Ovary (tissue), 7 donors: ENCODE measurements at regions not wholly inside any gene's neighbourhood (a gene's known extent, or its start where the extent isn't known, plus 50 kb on each side); places are given as distances from the start of the nearest gene placed in this dataset.

Experiments used
- DNase-seq, 5 donors: peaks; one replicate each; pipeline ENCODE4 v3.0.0-alpha.2; 2019 to 2020
- H3K27ac ChIP-seq, 2 donors: fragments of 200-600 bp; one replicate each; pipeline versions ENCODE4 v1.5.1 to v1.8.0; 2019 to 2022
- H3K27me3 ChIP-seq: fragments of 200-600 bp; one replicate; pipeline ENCODE4 v1.8.0; 2022
- H3K36me3 ChIP-seq: fragments of 200-600 bp; sonication (generic); one replicate; pipeline ENCODE4 v1.5.1; 2019
- H3K4me1 ChIP-seq: one replicate; pipeline ENCODE4 v1.8.1; 2013; ENCODE audit warnings: mild to moderate bottlenecking, moderate library complexity; ENCODE audit not compliant: insufficient read depth
- H3K4me3 ChIP-seq: fragments of 200-600 bp; sonication (generic); one replicate; pipeline ENCODE4 v1.5.1; 2017
- H3K9me3 ChIP-seq, 2 donors: fragments of 200-600 bp in 1 of 2; sonication (generic) in 1 of 2; one replicate each; pipeline versions ENCODE4 v1.5.1 to v1.8.1; 2013 to 2019; ENCODE audit warnings: mild to moderate bottlenecking in 1 of 2, moderate library complexity in 1 of 2
- EP300 ChIP-seq: sonication (generic); formaldehyde crosslinking; IDR thresholded peaks from one replicate; pipeline ENCODE4 v1.6.1; 2017; ENCODE audit warnings: antibody characterized with exemption
- POLR2A ChIP-seq: fragments of 450-650 bp; IDR thresholded peaks from one replicate; pipeline ENCODE4 v1.6.1; 2017; ENCODE audit warnings: antibody characterized with exemption, mild to moderate bottlenecking, moderate library complexity
- WGBS, 3 donors: extraction: QIAGEN DNeasy Blood & Tissue Kit in 1 of 3; methylation state at CpG; one replicate each; pipeline versions ENCODE4 v1.1.5 to v1.1.7; 2013 to 2017; 5-methylcytosine and 5-hydroxymethylcytosine counted together
- intact Hi-C, 4 donors: fragments of 100-400 bp; cut with DNase I; formaldehyde crosslinking; loops; one replicate each; pipeline versions ENCODE4 v1.11.0 to v1.15.1; 2022 to 2023
- TF ChIP-seq, protein P1 (sequence below), 3 donors: fragments of 450-650 bp in 2 of 3; fragments of 200-600 bp in 1 of 3; IDR thresholded peaks; one replicate each; pipeline versions ENCODE4 v1.5.1 to v1.8.0; 2016 to 2022; ENCODE audit warnings: antibody characterized with exemption in 3 of 3, mild to moderate bottlenecking in 1 of 3
- donor health status: DM: no; HTN: no; CAD: no; lungs with moderate emphysema.
- donor health status: DM: no; HTN: no; CAD: no.
- donor health status: Bipolar disorder and iron deficiency.
- donor health status: DM: no; HTN: no; CAD: no.
- donor health status: DM: yes; HTN: yes; CAD: no.

DNA sequence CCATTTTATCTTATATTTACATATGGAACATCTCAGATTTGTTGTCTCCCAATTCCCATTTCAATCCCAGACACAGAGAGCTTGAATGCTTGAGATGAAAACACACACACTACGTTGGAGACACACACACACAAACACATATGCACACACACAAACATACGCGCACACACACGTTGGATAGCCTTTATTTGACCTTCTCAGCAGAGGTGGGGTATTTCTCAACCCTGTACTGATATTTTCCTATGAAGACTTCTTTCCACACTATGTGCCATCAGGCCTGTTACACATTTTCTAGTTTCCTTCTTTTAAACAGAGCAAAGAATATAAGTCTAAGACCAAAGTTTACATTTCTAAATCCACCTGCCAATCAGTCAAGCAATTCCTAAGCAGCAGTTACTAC is 291.0 kb downstream of the TAF11L14 start:
- DNase-seq, result no peak
- Histone ChIP-seq H3K4me3 (no peak overlapping the region), H3K27me3 (no peaks in the 10 kb centered on the region), H3K9me3 (no peaks in the 10 kb centered on the region), H3K4me1 (no peaks in the 10 kb centered on the region), H3K36me3 (no peaks in the 10 kb centered on the region), H3K27ac (no peak overlapping the region)
- 79 to 89% (median 87%) methylated on average over 4 of the region's 4 CpGs for WGBS, 3 donors
- intact Hi-C loops, result no loop called here
- TF ChIP-seq, protein P1, sequence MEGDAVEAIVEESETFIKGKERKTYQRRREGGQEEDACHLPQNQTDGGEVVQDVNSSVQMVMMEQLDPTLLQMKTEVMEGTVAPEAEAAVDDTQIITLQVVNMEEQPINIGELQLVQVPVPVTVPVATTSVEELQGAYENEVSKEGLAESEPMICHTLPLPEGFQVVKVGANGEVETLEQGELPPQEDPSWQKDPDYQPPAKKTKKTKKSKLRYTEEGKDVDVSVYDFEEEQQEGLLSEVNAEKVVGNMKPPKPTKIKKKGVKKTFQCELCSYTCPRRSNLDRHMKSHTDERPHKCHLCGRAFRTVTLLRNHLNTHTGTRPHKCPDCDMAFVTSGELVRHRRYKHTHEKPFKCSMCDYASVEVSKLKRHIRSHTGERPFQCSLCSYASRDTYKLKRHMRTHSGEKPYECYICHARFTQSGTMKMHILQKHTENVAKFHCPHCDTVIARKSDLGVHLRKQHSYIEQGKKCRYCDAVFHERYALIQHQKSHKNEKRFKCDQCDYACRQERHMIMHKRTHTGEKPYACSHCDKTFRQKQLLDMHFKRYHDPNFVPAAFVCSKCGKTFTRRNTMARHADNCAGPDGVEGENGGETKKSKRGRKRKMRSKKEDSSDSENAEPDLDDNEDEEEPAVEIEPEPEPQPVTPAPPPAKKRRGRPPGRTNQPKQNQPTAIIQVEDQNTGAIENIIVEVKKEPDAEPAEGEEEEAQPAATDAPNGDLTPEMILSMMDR (IDR thresholded peaks at IDR 0.05), result no peak
- TF ChIP-seq EP300 (no peak), POLR2A (no peak)

DNA sequence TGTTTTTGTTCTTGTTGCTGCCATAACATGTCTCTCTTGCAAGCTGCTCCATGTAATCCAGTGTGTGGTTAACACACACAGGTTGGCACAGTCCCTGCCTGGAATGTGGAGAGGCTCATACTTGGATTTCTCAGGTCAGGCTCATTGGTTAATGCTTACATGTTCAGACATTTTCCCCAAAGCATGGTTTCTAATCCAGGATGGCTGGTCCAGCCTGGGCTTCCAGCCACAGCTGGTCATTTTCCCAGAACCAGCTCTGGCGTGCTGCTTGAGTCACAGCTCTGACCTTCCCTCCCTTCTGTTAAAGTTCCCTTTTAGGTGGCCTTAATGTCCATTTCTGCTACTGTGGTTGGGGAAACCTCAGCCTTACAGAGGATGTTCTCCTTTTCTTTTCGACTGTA is 294.3 kb downstream of the TAF11L14 start:
- WGBS, 3 donors, result 27 to 34% (median 34%) methylated on average over 2 of the region's 2 CpGs
- TF ChIP-seq POLR2A (no peak), EP300 (no peak)
- TF ChIP-seq, protein P1 (IDR thresholded peaks at IDR 0.05), result no peak
- no peak overlapping the region for H3K27ac ChIP-seq
- no peaks in the 10 kb centered on the region for H3K27me3 ChIP-seq
- no peak overlapping the region for H3K4me3 ChIP-seq
- H3K36me3 ChIP-seq, result no peaks in the 10 kb centered on the region
- no peak for DNase-seq
- H3K4me1 ChIP-seq, result no peaks in the 10 kb centered on the region
- intact Hi-C loops, result no loop called here
- no peaks in the 10 kb centered on the region for H3K9me3 ChIP-seq

DNA sequence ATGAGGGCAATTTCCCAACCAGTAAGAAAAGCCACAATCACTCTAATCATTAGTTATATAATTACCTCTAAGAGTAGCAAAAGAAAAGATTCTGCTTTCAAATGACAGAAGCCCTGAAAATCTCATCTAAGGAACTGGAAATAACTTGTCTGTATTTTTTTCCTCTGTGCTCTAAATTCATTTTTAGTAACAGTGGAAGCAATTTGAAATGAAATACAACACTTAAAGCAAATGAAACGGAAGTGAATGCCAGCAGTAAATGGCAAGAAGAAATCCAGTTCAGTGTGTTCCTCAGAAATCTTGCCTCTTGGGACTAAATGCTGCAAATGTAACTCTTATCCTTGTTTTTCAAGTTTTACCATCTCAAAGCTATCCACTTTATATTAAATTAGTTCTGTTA is 294.9 kb downstream of the TAF11L14 start:
- Histone ChIP-seq H3K4me1 (no peaks in the 10 kb centered on the region), H3K36me3 (no peaks in the 10 kb centered on the region), H3K4me3 (no peak overlapping the region), H3K27ac (no peak overlapping the region), H3K9me3 (no peaks in the 10 kb centered on the region), H3K27me3 (no peaks in the 10 kb centered on the region)
- 15 to 22% (median 18%) methylated on average over 1 of the region's 1 CpG for WGBS, 3 donors
- TF ChIP-seq, protein P1 (IDR thresholded peaks at IDR 0.05), result no peak
- TF ChIP-seq EP300, result no peak
- TF ChIP-seq POLR2A, result no peak
- intact Hi-C loops, result no loop called here
- DNase-seq, result no peak

DNA sequence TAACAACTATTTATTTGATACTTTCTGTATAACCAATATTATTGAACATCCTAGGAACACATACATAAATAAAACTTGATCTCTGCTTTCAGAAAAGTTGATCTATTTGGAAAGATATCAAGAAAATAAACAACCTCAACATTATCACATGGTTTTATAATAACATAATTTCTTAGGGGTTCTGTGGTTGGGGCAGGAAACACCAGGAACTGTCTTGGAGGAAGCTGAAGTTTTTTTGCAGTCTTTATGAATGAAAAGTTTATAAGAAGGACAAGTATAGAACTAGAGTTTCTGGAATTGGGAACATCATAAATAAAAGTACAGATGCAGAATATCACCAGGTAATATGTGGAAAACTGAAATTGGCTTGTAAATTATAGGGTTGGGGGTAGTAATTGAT is 296.1 kb downstream of the TAF11L14 start:
- no peaks in the 10 kb centered on the region for H3K36me3 ChIP-seq
- H3K27me3 ChIP-seq, result no peaks in the 10 kb centered on the region
- no peaks in the 10 kb centered on the region for H3K9me3 ChIP-seq
- H3K27ac ChIP-seq, result no peak overlapping the region
- DNase-seq, result no peak
- TF ChIP-seq, protein P1 (IDR thresholded peaks at IDR 0.05), result no peak
- TF ChIP-seq POLR2A (no peak), EP300 (no peak)
- no peaks in the 10 kb centered on the region for H3K4me1 ChIP-seq
- no peak overlapping the region for H3K4me3 ChIP-seq
- intact Hi-C loops, result no loop called here

DNA sequence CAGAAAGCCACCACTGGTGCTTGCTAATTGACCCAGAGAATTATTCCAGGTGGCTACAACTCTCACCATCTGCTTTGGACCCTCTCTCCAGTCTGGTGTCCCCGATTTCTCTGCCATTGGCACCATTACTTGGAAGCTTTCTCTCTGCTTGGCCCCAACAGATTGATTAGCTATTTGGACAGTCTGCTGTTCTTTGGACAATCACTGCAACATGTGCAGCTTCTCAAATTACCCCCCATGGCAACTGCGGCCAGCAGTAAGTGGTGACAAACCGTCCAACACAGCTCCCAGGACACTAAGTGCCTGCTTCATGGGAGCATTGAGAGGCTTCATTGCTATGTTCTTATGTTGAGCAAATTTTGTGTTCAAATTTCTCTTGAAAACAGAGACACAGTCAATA is 309.8 kb downstream of the TAF11L14 start:
- Histone ChIP-seq H3K27me3 (no peaks in the 10 kb centered on the region), H3K4me1 (no peaks in the 10 kb centered on the region), H3K36me3 (no peaks in the 10 kb centered on the region), H3K9me3 (no peaks in the 10 kb centered on the region), H3K4me3 (no peak overlapping the region), H3K27ac (no peak overlapping the region)
- no peak for DNase-seq
- TF ChIP-seq POLR2A (no peak), EP300 (no peak)
- TF ChIP-seq, protein P1 (IDR thresholded peaks at IDR 0.05), result no peak
- 69 to 86% (median 81%) methylated on average over 3 of the region's 3 CpGs for WGBS, 3 donors
- intact Hi-C loops, result no loop called here
